ENCODE measurements at regions not wholly inside any gene's neighbourhood (a gene's known extent, or its start where the extent isn't known, plus 50 kb on each side); places are given as distances from the start of the nearest gene placed in this dataset.

GRCh38 chr4:95610061-95610569 is 61.3 kb upstream of the UNC5C start:
- in situ Hi-C loops (cut with MboI; ENCODE audit: low sequenced_read_pairs): no loop called here
- Histone ChIP-seq H4K8ac (ENCODE audit: low read depth in 2 of 2, low read length in 2 of 2) (no peak overlapping the region), H2BK20ac (ENCODE audit: low read depth, low read length) (no peak overlapping the region), H2AFZ (replicated peaks; ENCODE audit: low read length, poor library complexity) (no peak overlapping the region), H2BK5ac (ENCODE audit: low read depth, low read length, poor library complexity, severe bottlenecking) (no peak overlapping the region), H2AK5ac (ENCODE audit: low read depth, low read length) (no peak overlapping the region), H3K9me3 (ENCODE audit: control insufficient read depth, insufficient read depth, low read length) (no peaks in the 10 kb centered on the region), H2BK15ac (ENCODE audit: low read depth, low read length) (no peak overlapping the region), H4K5ac (ENCODE audit: low read depth, low read length) (no peak overlapping the region), H2BK120ac (ENCODE audit: low read depth, low read length) (no peak overlapping the region), H3K4me2 (ENCODE audit: low read depth, low read length) (no peak overlapping the region), H3K9ac (ENCODE audit: low read depth, low read length) (no peak overlapping the region), H3K4ac (ENCODE audit: low read depth, low read length) (no peak overlapping the region), H3K23ac (ENCODE audit: low read depth, low read length) (no peak overlapping the region), H3K27me3 (ENCODE audit: control insufficient read depth, insufficient read depth, low read length) (no peaks in the 10 kb centered on the region), H3K36me3 (ENCODE audit: control insufficient read depth, insufficient read depth, low read length) (no peaks in the 10 kb centered on the region), H3K9me1 (ENCODE audit: insufficient read depth, low read length) (no peaks in the 10 kb centered on the region), H4K20me1 (ENCODE audit: insufficient read depth, low read length) (no peaks in the 10 kb centered on the region), H3K56ac (ENCODE audit: extremely low read depth, insufficient read depth, low read length) (no peak overlapping the region), H3K79me1 (ENCODE audit: low read depth in 1 of 2, low read length in 2 of 2) (no peaks in the 10 kb centered on the region), H3K4me3 (ENCODE audit: insufficient read depth, low read depth, low read length) (no peak overlapping the region), H2AK9ac (replicated peaks; ENCODE audit: low read depth, low read length, poor library complexity) (no peak overlapping the region), H3K14ac (replicated peaks; ENCODE audit: low read depth, low read length) (no peak overlapping the region), H3K18ac (ENCODE audit: low read depth, low read length) (no peak overlapping the region), H3K27ac (ENCODE audit: insufficient read depth, low read length) (no peak overlapping the region), H3K4me1 (ENCODE audit: control insufficient read depth, insufficient read depth, low read length) (no peaks in the 10 kb centered on the region), H4K91ac (ENCODE audit: insufficient read depth, low read depth, low read length) (no peak overlapping the region)
- ATAC-seq (ENCODE audit: low read depth) (no peak), DNase-seq (no peak)
- POLR2A ChIA-PET (ENCODE audit: unreplicated experiment): no interaction called here
- BruUV-seq (replicated peaks): no TSS peak
- no peak for TF ChIP-seq POLR2A (IDR thresholded peaks at IDR 0.05; ENCODE audit: low read depth, low read length)
- TF ChIP-seq SMC3 (IDR thresholded peaks at IDR 0.05; ENCODE audit: low read depth, low read length): no peak
- TF ChIP-seq CEBPB (IDR thresholded peaks at IDR 0.05; ENCODE audit: low read depth, low read length): no peak
- TF ChIP-seq CHD1 (IDR thresholded peaks at IDR 0.05; ENCODE audit: low read depth, low read length): no peak
- no peak for TF ChIP-seq MAFK (IDR thresholded peaks at IDR 0.05; ENCODE audit: low read depth, low read length)
- TF ChIP-seq MAZ (IDR thresholded peaks at IDR 0.05; ENCODE audit: borderline replicate concordance, low read depth, low read length): no peak
- no peak for TF ChIP-seq CTCF (conservative IDR thresholded peaks at IDR 0.05; ENCODE audit: low read depth, low read length)
- no CpG with 5 or more reads among the region's 3 CpGs for WGBS, 2 experiments (ENCODE audit: extremely low coverage in 2 of 2, insufficient read length in 1 of 2)
- dilution Hi-C loops (cut with HindIII; ENCODE audit: low sequenced_read_pairs, unreplicated experiment): no loop called here
- intact Hi-C loops (cut with micrococcal nuclease): no loop called here
- CTCF ChIA-PET: no interaction called here
